ENCODE measurements at regions not wholly inside any gene's neighbourhood (a gene's known extent, or its start where the extent isn't known, plus 50 kb on each side); places are given as distances from the start of the nearest gene placed in this dataset.

DNA sequence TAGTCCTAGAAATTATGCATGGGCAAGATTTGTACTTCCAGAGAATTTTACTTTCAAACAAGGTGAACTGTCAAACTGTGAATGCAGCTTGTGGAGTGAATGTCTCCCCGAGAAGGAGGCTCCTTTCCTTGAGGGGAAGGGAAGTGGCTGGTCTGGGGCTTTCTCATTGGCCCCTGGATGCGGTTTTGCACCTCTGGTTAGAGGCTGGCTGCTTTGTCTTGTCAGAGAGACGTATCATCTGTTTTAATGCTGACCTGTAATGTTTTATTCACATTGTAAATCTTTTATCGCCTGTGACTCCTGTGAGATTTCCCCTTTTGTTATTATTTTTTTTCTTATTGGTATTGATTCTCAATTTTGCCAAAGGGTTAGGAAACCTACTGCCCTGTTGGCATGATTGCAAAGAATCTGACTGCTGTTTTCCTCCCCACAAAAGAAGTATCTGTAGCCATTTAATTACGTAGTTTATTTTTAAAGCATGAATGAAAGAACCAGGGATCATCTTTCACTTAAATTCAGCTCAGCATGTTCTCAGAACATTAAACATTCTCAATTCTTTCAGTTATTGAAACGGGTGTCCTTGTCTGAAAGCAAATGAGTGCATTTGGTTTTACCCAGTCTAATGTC lies 238.3 kb upstream of the NFE2L3 start:
- DNase-seq (ENCODE audit: low read depth) = no peak
- no peak overlapping the region for H3K4me3 ChIP-seq (ENCODE audit: low read length)
- TF ChIP-seq, protein P1, sequence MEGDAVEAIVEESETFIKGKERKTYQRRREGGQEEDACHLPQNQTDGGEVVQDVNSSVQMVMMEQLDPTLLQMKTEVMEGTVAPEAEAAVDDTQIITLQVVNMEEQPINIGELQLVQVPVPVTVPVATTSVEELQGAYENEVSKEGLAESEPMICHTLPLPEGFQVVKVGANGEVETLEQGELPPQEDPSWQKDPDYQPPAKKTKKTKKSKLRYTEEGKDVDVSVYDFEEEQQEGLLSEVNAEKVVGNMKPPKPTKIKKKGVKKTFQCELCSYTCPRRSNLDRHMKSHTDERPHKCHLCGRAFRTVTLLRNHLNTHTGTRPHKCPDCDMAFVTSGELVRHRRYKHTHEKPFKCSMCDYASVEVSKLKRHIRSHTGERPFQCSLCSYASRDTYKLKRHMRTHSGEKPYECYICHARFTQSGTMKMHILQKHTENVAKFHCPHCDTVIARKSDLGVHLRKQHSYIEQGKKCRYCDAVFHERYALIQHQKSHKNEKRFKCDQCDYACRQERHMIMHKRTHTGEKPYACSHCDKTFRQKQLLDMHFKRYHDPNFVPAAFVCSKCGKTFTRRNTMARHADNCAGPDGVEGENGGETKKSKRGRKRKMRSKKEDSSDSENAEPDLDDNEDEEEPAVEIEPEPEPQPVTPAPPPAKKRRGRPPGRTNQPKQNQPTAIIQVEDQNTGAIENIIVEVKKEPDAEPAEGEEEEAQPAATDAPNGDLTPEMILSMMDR (IDR thresholded peaks at IDR 0.05; ENCODE audit: insufficient read depth, low read depth, low read length, missing control alignments) = no peak

DNA sequence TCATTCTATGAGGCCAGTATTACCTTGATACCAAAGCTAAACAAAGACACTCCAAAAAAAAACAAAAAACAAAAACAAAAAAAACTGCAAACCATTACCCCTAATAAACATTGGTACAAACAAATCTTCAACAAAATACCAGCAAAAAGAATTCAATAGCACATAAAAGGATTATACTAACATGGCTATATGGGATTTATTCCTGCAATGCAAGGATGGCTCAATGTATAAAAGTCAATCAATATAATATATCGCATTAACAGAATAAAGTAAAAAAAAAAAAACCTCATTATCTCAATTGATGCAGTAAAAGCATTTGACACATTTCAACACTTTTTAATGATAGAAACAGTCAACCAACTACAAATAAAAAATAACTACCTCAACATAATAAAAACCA lies 233.3 kb upstream of the NFE2L3 start:
- no peak overlapping the region for H3K4me3 ChIP-seq (ENCODE audit: low read length)
- TF ChIP-seq, protein P1 (IDR thresholded peaks at IDR 0.05; ENCODE audit: insufficient read depth, low read depth, low read length, missing control alignments) = no peak
- no peak for DNase-seq (ENCODE audit: low read depth)

DNA sequence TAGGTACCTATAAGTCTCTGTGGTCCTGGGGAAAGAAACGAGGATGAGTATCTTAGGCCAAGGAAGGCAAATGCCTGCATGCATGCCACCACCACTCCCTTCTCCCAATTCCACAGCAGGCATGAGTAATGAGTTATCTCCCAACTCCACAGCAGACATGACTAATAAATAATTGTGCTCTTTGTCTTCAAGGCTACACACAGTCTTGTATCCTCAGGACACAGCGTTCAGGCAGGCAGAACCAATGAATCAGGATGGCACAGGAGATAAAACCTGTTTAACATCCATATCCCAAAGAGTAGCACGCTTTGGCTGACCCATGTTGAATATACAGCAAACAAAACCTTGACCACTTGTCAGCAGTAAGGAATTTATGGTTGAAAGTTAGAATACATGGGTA lies 229.7 kb upstream of the NFE2L3 start:
- H3K4me3 ChIP-seq (ENCODE audit: low read length) = no peak overlapping the region
- DNase-seq (ENCODE audit: low read depth) = peak; percentile 94
- TF ChIP-seq, protein P1 (IDR thresholded peaks at IDR 0.05; ENCODE audit: insufficient read depth, low read depth, low read length, missing control alignments) = no peak

DNA sequence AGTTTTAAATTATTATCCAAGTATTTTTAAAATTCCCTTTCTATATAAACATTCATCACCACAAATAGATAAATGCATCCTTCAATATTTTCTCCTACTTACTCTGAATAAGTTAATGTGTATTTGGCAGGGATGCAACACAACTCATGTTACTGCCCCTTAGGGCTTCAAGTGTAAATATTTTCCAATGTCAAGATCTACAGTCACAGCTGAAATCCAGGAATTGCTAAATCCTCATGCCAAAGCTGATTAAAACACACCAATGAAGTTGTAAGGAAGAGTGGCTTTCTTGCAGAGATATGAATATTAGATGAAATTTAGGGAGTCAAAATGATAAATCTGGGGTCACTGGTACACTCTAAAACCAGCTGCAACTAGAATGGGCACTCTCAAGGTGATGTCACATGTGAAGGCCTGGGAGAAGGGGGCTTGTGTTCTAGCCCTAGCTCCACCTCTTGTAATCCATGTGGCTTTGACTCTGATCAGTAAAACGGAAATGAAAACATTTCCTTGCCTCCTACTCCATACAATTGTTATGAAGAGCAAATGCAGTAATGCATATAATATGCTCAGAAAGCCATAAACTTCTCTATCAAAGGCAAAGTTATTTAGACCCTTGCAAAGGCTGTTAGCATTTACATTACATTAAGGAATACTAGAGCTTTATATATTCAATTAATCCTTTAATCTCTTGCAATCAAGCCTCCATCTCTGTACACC lies 228.1 kb upstream of the NFE2L3 start:
- no peak overlapping the region for H3K4me3 ChIP-seq (ENCODE audit: low read length)
- DNase-seq (ENCODE audit: low read depth) = no peak
- TF ChIP-seq, protein P1 (IDR thresholded peaks at IDR 0.05; ENCODE audit: insufficient read depth, low read depth, low read length, missing control alignments) = no peak

DNA sequence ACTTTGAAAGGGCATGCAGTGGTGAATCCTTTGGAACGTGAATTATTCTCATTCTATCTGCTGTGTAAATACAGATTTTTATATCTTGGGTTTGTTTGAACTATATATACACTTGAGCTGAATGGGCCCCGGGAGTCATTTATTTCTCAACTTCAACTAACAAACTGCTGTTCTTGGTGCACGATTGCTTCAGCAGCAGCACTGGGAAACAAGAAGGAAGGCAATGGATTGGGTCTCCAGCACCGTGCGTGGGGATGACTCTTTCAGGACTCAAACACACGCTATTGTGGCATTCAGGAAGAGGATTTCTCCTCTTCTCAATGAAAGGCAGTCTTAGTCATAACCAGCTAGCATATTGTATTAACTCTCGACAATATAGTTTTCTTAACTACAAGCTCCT lies 226.0 kb upstream of the NFE2L3 start:
- H3K4me3 ChIP-seq (ENCODE audit: low read length) = no peak overlapping the region
- no peak for DNase-seq (ENCODE audit: low read depth)
- TF ChIP-seq, protein P1 (IDR thresholded peaks at IDR 0.05; ENCODE audit: insufficient read depth, low read depth, low read length, missing control alignments) = no peak

DNA sequence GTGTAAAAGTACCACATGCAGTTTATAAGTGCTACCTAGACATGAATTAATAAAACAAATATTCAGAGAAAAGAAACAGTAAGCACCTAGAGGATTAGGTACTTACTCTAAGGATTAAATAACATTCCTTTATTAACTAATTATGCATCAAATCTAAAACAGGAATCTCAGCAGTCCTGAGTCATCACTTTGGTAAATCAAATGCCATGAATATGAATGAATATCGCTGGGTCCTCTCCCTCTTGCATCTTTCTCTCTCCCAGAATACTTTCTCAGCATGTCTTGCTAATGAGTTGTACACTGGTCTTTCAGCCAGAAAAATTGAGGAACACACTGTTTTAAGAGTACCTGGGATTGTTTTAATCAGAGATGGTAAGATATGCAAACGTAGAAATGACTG lies 225.5 kb upstream of the NFE2L3 start:
- H3K4me3 ChIP-seq (ENCODE audit: low read length) = no peak overlapping the region
- TF ChIP-seq, protein P1 (IDR thresholded peaks at IDR 0.05; ENCODE audit: insufficient read depth, low read depth, low read length, missing control alignments) = no peak
- DNase-seq (ENCODE audit: low read depth) = no peak
